Endothelial cell (in vitro differentiated cells): ENCODE measurements at regions not wholly inside any gene's neighbourhood (a gene's known extent, or its start where the extent isn't known, plus 50 kb on each side); places are given as distances from the start of the nearest gene placed in this dataset.

ENCODE experiments used
- DNase-seq: peaks from one replicate; pipeline ENCODE4 v3.0.0; 2021; ENCODE audit warnings: low spot score
- H3K27ac Mint-ChIP-seq: one replicate; pipeline ENCODE4 v1.8.0; 2021; ENCODE audit warnings: mixed read lengths, inconsistent platforms; ENCODE audit not compliant: unreplicated experiment
- H3K27me3 Mint-ChIP-seq: one replicate; pipeline ENCODE4 v1.8.0; 2021; ENCODE audit warnings: mild to moderate bottlenecking, moderate library complexity, mixed read lengths, inconsistent platforms; ENCODE audit not compliant: unreplicated experiment
- H3K36me3 Mint-ChIP-seq: one replicate; pipeline ENCODE4 v1.8.0; 2021; ENCODE audit warnings: mild to moderate bottlenecking, low read depth, mixed read lengths, inconsistent platforms; ENCODE audit not compliant: unreplicated experiment
- H3K4me1 Mint-ChIP-seq: one replicate; pipeline ENCODE4 v1.8.0; 2021; ENCODE audit warnings: mild to moderate bottlenecking, mixed read lengths, inconsistent platforms; ENCODE audit not compliant: unreplicated experiment
- H3K4me3 Mint-ChIP-seq: one replicate; pipeline ENCODE4 v1.8.0; 2021; ENCODE audit warnings: mild to moderate bottlenecking, mixed read lengths, inconsistent platforms; ENCODE audit not compliant: unreplicated experiment
- H3K9me3 Mint-ChIP-seq: one replicate; pipeline ENCODE4 v1.8.0; 2021; ENCODE audit warnings: mixed read lengths, inconsistent platforms; ENCODE audit not compliant: unreplicated experiment
- CTCF ChIP-seq: fragments of 200-600 bp; sonication (generic); IDR thresholded peaks from one replicate; pipeline ENCODE4 v1.5.0; 2021; ENCODE audit warnings: antibody characterized with exemption; ENCODE audit not compliant: unreplicated experiment

- H3K27me3 Mint-ChIP-seq = peaks cover 2% of the 10 kb centered on the region
- H3K36me3 Mint-ChIP-seq = no peaks in the 10 kb centered on the region
- H3K4me1 Mint-ChIP-seq = peaks cover 6% of the 10 kb centered on the region
- H3K27ac Mint-ChIP-seq = no peak overlapping the region
- H3K9me3 Mint-ChIP-seq = no peaks in the 10 kb centered on the region
- DNase-seq = no peak
- no peak for TF ChIP-seq CTCF
- H3K4me3 Mint-ChIP-seq = no peak overlapping the region
Observed at GRCh38 chr1:209387271-209387968, 196.1 kb upstream of the CAMK1G start.

GRCh38 chr1:209387969-209388329 is 195.6 kb upstream of the CAMK1G start:
- no peak for TF ChIP-seq CTCF
- Mint-ChIP-seq H3K27me3 (peaks cover 2% of the 10 kb centered on the region), H3K4me3 (no peak overlapping the region), H3K27ac (no peak overlapping the region), H3K9me3 (no peaks in the 10 kb centered on the region), H3K36me3 (no peaks in the 10 kb centered on the region), H3K4me1 (peaks cover 6% of the 10 kb centered on the region)
- no peak for DNase-seq

- Mint-ChIP-seq H3K4me1 (peaks cover 6% of the 10 kb centered on the region), H3K4me3 (no peak overlapping the region), H3K36me3 (no peaks in the 10 kb centered on the region), H3K9me3 (no peaks in the 10 kb centered on the region), H3K27me3 (peaks cover 2% of the 10 kb centered on the region), H3K27ac (no peak overlapping the region)
- no peak for DNase-seq
- TF ChIP-seq CTCF = no peak
Observed at GRCh38 chr1:209388358-209388757, 195.2 kb upstream of the CAMK1G start.

GRCh38 chr1:209389258-209389657 is 194.3 kb upstream of the CAMK1G start:
- Mint-ChIP-seq H3K36me3 (no peaks in the 10 kb centered on the region), H3K9me3 (no peaks in the 10 kb centered on the region), H3K4me1 (peaks cover under 1% of the 10 kb centered on the region), H3K27me3 (peaks cover 2% of the 10 kb centered on the region), H3K4me3 (no peak overlapping the region), H3K27ac (no peak overlapping the region)
- no peak for TF ChIP-seq CTCF
- no peak for DNase-seq

- TF ChIP-seq CTCF = no peak
- H3K36me3 Mint-ChIP-seq = no peaks in the 10 kb centered on the region
- H3K4me3 Mint-ChIP-seq = no peak overlapping the region
- H3K4me1 Mint-ChIP-seq = peaks cover under 1% of the 10 kb centered on the region
- no peak overlapping the region for H3K27ac Mint-ChIP-seq
- H3K27me3 Mint-ChIP-seq = peaks cover 2% of the 10 kb centered on the region
- H3K9me3 Mint-ChIP-seq = no peaks in the 10 kb centered on the region
- DNase-seq = no peak
Observed at GRCh38 chr1:209389975-209390374, 193.5 kb upstream of the CAMK1G start.
